Mesendoderm (in vitro differentiated cells): ENCODE measurements at regions not wholly inside any gene's neighbourhood (a gene's known extent, or its start where the extent isn't known, plus 50 kb on each side); places are given as distances from the start of the nearest gene placed in this dataset.
"Not testable (repeated sequence)": the region's sequence is repeated elsewhere in the genome, so short reads cannot be mapped to it uniquely, and the experiment has no call there.

Source experiments
- DNase-seq: peaks from one replicate; pipeline ENCODE4 v3.0.0; 2013
- H2AK5ac ChIP-seq: 2 replicates; pipeline ENCODE4 v1.6.1; 2013; ENCODE audit warnings: low read length, inconsistent platforms
- H2BK120ac ChIP-seq: 2 replicates; pipeline ENCODE4 v1.6.1; 2013; ENCODE audit warnings: low read depth, mild to moderate bottlenecking, low read length, moderate library complexity, mixed read lengths
- H2BK15ac ChIP-seq: replicated peaks from 2 replicates; pipeline ENCODE4 v1.6.1; 2013; ENCODE audit warnings: low read depth, mild to moderate bottlenecking, moderate library complexity
- H2BK5ac ChIP-seq: 2 replicates; pipeline ENCODE4 v1.6.1; 2013; ENCODE audit warnings: low read length, inconsistent platforms
- H3K18ac ChIP-seq: 2 replicates; pipeline ENCODE4 v1.6.1; 2013; ENCODE audit warnings: mild to moderate bottlenecking, low read length, mixed read lengths
- H3K23ac ChIP-seq: one replicate; pipeline ENCODE4 v1.6.1; 2013; ENCODE audit warnings: low read length
- H3K27ac ChIP-seq: 2 replicates; pipeline ENCODE4 v1.5.1; 2013; ENCODE audit warnings: low read depth, mild to moderate bottlenecking, inconsistent platforms, low read length, moderate library complexity
- H3K27me3 ChIP-seq: 2 replicates; pipeline ENCODE4 v1.6.1; 2013; ENCODE audit warnings: low read length, control low read depth, mild to moderate bottlenecking, inconsistent platforms; ENCODE audit not compliant: insufficient read depth, poor library complexity
- H3K36me3 ChIP-seq: 2 replicates; pipeline ENCODE4 v1.6.1; 2013; ENCODE audit warnings: low read length, inconsistent platforms; ENCODE audit not compliant: control insufficient read depth, insufficient read depth
- H3K4ac ChIP-seq: one replicate; pipeline ENCODE4 v1.6.1; 2013; ENCODE audit warnings: low read depth, mild to moderate bottlenecking, low read length, moderate library complexity
- H3K4me1 ChIP-seq: 2 replicates; pipeline ENCODE4 v1.6.1; 2013; ENCODE audit warnings: low read depth, low read length, inconsistent platforms; ENCODE audit not compliant: control insufficient read depth
- H3K4me2 ChIP-seq: 2 replicates; pipeline ENCODE4 v1.6.1; 2013; ENCODE audit warnings: low read length
- H3K4me3 ChIP-seq: 2 replicates; pipeline ENCODE4 v1.5.1; 2013; ENCODE audit warnings: mild to moderate bottlenecking, low read length
- H3K56ac ChIP-seq: one replicate; pipeline ENCODE4 v1.6.1; 2013; ENCODE audit warnings: low read length
- H3K79me1 ChIP-seq: 2 replicates; pipeline ENCODE4 v1.6.1; 2013; ENCODE audit warnings: low read length, inconsistent platforms
- H3K79me2 ChIP-seq: 2 replicates; pipeline ENCODE4 v1.6.1; 2013; ENCODE audit warnings: mild to moderate bottlenecking, low read length; ENCODE audit not compliant: control insufficient read depth, insufficient read depth
- H3K9ac ChIP-seq: 2 replicates; pipeline ENCODE4 v1.6.1; 2013; ENCODE audit warnings: low read length, inconsistent platforms
- H4K5ac ChIP-seq: one replicate; pipeline ENCODE4 v1.6.1; 2013; ENCODE audit warnings: low read length
- H4K8ac ChIP-seq: one replicate; pipeline ENCODE4 v1.6.1; 2013; ENCODE audit warnings: low read depth, mild to moderate bottlenecking, control low read depth, low read length, moderate library complexity
- WGBS: extraction: QIAGEN DNeasy Blood & Tissue Kit; methylation state at CpG from one replicate; pipeline ENCODE4 v1.1.7; 2013; ENCODE audit warnings: low lambda C conversion rate, missing lambda C conversion rate; ENCODE audit not compliant: insufficient coverage; ENCODE audit errors: extremely low coverage; 5-methylcytosine and 5-hydroxymethylcytosine counted together

DNA sequence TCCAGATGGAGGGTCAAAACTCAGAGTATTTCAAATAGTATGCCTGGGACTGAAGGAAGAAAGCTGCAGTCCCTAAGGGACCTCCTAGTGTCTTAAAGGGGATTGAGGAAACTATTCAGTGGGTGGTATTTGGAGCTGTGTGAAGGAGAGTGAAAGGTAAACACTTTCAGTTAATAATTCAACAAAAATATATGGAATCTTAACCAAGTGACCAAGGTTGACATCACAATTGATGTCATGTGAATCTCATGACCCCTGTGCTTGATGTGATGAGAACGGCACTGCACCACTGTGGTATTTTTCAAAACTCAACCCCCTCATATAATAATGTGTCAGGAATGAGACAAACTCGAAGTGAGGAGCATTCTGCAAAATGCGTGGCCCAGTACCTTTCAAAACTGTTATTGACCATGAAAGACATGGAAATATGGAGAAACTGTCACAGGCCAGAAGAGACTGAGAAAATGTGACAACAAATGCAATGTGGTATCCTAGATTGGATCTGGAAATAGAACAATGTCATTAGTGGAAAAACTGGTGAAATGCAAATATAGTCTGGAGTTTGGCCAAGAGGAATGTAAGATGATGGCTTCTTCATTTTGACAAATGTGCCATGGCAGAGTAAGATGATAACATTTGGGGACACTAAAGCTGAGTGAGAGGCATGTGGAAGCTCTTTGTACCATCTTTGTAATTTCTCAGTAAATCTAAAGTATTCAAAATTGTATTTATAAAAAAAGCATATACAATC is 553.9 kb downstream of the RFC3 start:
- no peak overlapping the region for H4K5ac ChIP-seq
- no peak overlapping the region for H2BK15ac ChIP-seq
- no peak overlapping the region for H3K4me2 ChIP-seq
- no peak overlapping the region for H2BK5ac ChIP-seq
- H3K27ac ChIP-seq = no peak overlapping the region
- DNase-seq = no peak
- H3K23ac ChIP-seq = no peak overlapping the region
- peaks cover 4% of the 10 kb centered on the region for H3K4me1 ChIP-seq
- H3K56ac ChIP-seq = no peak overlapping the region
- H2BK120ac ChIP-seq = no peak overlapping the region
- H2AK5ac ChIP-seq = no peak overlapping the region
- H3K18ac ChIP-seq = no peak overlapping the region
- no peaks in the 10 kb centered on the region for H3K79me2 ChIP-seq
- H3K4ac ChIP-seq = no peak overlapping the region
- no peak overlapping the region for H3K4me3 ChIP-seq
- no CpG with 5 or more reads among the region's 3 CpGs for WGBS
- H3K79me1 ChIP-seq = no peaks in the 10 kb centered on the region
- H4K8ac ChIP-seq = no peak overlapping the region
- H3K27me3 ChIP-seq = no peaks in the 10 kb centered on the region
- no peak overlapping the region for H3K9ac ChIP-seq
- H3K36me3 ChIP-seq = no peaks in the 10 kb centered on the region

DNA sequence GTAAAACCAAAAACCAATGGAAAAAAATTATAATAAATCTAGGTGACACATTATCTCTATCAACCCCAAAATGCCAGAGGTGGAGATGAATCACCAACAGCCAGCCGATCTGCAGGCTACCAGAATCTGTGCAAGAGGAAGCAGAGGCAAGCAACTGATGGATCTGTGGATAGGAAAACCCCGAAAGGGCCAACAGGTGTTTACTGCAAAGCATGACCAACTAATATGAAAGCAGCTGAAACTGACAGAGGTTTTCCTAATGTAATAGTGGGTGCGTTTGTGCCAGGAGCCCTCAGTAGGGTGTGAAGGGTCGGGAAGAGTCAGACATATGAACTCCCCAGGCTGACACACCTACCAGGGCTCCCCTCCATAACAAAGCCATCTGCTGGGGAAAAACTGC is 554.6 kb downstream of the RFC3 start:
- H4K8ac ChIP-seq = no peak overlapping the region
- DNase-seq = no peak

DNA sequence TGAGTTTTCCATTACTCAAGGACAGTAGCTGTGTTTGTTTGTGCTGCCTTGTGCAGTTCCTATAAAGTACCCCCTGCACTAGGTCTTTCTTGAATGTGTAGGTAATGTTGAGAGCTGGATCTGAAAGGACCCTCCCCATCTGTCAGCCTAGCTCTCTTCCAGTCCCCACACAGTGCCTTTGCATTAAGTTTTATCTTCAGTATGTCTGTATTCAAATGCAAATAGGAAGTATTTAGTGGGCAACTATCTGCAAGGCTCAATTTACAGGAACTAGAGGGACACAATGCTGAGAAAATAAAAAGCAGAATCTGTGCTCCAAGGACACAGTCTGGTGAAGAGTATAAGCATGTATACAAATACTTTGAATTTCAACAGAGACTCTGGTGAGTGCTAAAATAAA is 558.5 kb downstream of the RFC3 start:
- Histone ChIP-seq H3K36me3 (no peaks in the 10 kb centered on the region), H3K4me2 (no peak overlapping the region), H3K23ac (no peak overlapping the region), H4K8ac (no peak overlapping the region), H3K79me2 (no peaks in the 10 kb centered on the region), H2BK120ac (no peak overlapping the region), H3K27me3 (no peaks in the 10 kb centered on the region), H3K18ac (no peak overlapping the region), H3K27ac (no peak overlapping the region), H3K4me1 (peaks cover 4% of the 10 kb centered on the region), H3K79me1 (no peaks in the 10 kb centered on the region), H3K56ac (peak overlapping the region; percentile 44), H2BK5ac (no peak overlapping the region), H2AK5ac (no peak overlapping the region), H4K5ac (no peak overlapping the region), H3K4ac (no peak overlapping the region), H3K9ac (no peak overlapping the region), H2BK15ac (no peak overlapping the region), H3K4me3 (no peak overlapping the region)
- DNase-seq = no peak

More for the DNA sequence above, 554.6 kb downstream of the RFC3 start:
- no peak overlapping the region for H2AK5ac ChIP-seq
- no peak overlapping the region for H3K23ac ChIP-seq
- H3K79me1 ChIP-seq = no peaks in the 10 kb centered on the region
- H2BK15ac ChIP-seq = no peak overlapping the region
- WGBS = no CpG with 5 or more reads among the region's 4 CpGs
- H2BK120ac ChIP-seq = no peak overlapping the region
- H3K18ac ChIP-seq = no peak overlapping the region
- no peak overlapping the region for H3K4ac ChIP-seq
- no peak overlapping the region for H2BK5ac ChIP-seq
- peaks cover 4% of the 10 kb centered on the region for H3K4me1 ChIP-seq
- H4K5ac ChIP-seq = no peak overlapping the region
- H3K36me3 ChIP-seq = no peaks in the 10 kb centered on the region
- H3K4me2 ChIP-seq = no peak overlapping the region
- H3K4me3 ChIP-seq = no peak overlapping the region
- H3K9ac ChIP-seq = no peak overlapping the region
- no peak overlapping the region for H3K27ac ChIP-seq
- H3K56ac ChIP-seq = no peak overlapping the region
- no peaks in the 10 kb centered on the region for H3K27me3 ChIP-seq
- no peaks in the 10 kb centered on the region for H3K79me2 ChIP-seq

DNA sequence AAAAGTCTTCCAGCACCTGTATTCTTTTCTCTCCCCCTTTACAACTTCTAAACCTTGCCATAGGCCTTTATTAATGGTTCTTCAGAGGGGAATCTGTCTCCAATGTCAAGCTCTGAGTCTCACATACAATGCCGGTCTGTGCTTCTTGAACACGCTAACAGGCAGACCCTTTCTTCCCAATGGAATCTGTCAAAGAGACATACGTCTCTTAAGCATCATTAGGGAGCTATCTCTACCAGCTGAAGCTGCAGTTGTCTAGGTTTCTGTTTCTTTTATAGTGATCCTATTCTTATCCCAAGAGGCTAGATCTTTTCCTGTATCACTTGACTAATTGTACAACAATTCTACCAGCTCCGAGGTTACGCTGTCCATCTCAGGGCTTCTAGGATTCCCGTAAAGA is 560.8 kb upstream of the NBEA start:
- no CpG with 5 or more reads among the region's 6 CpGs for WGBS
- H3K18ac ChIP-seq = no peak overlapping the region
- no peak overlapping the region for H4K5ac ChIP-seq

DNA sequence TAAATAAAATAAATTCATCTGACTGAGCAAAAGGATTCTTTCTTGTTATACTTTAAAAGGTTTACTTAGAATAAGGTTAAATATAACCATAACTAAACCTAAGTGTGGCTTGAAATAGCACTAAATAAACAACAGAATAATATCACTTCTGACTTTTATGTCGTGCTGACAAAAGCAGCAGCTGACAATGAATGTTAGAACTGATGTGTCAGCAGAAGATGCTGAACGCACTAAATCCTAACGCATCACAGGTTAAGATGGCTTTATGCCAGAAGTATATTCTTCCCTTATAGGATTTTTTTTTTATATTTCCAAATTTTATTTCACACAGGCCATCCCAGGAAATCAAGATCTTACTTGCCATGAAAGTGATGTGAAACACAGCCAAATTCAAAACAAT is 558.3 kb upstream of the NBEA start:
- Histone ChIP-seq H2AK5ac (no peak overlapping the region), H3K4me3 (no peak overlapping the region), H3K4ac (no peak overlapping the region), H3K36me3 (no peaks in the 10 kb centered on the region), H3K4me1 (no peaks in the 10 kb centered on the region), H3K4me2 (no peak overlapping the region), H3K79me1 (no peaks in the 10 kb centered on the region), H3K27me3 (no peaks in the 10 kb centered on the region), H3K18ac (no peak overlapping the region), H4K5ac (no peak overlapping the region), H3K9ac (no peak overlapping the region), H2BK120ac (no peak overlapping the region), H4K8ac (no peak overlapping the region), H3K27ac (no peak overlapping the region), H2BK15ac (no peak overlapping the region), H3K79me2 (no peaks in the 10 kb centered on the region), H2BK5ac (no peak overlapping the region), H3K56ac (no peak overlapping the region), H3K23ac (no peak overlapping the region)
- DNase-seq = no peak
- no CpG with 5 or more reads among the region's 3 CpGs for WGBS

More for the DNA sequence above, 560.8 kb upstream of the NBEA start:
- Histone ChIP-seq H2BK120ac (no peak overlapping the region), H2BK15ac (no peak overlapping the region), H3K56ac (no peak overlapping the region), H2AK5ac (no peak overlapping the region), H3K9ac (no peak overlapping the region), H3K4me2 (no peak overlapping the region), H3K79me2 (no peaks in the 10 kb centered on the region), H3K36me3 (no peaks in the 10 kb centered on the region), H3K27ac (no peak overlapping the region), H3K4me3 (no peak overlapping the region), H3K79me1 (no peaks in the 10 kb centered on the region), H3K4ac (no peak overlapping the region), H4K8ac (no peak overlapping the region), H2BK5ac (no peak overlapping the region), H3K23ac (no peak overlapping the region), H3K4me1 (peaks cover 3% of the 10 kb centered on the region), H3K27me3 (no peaks in the 10 kb centered on the region)
- no peak for DNase-seq

DNA sequence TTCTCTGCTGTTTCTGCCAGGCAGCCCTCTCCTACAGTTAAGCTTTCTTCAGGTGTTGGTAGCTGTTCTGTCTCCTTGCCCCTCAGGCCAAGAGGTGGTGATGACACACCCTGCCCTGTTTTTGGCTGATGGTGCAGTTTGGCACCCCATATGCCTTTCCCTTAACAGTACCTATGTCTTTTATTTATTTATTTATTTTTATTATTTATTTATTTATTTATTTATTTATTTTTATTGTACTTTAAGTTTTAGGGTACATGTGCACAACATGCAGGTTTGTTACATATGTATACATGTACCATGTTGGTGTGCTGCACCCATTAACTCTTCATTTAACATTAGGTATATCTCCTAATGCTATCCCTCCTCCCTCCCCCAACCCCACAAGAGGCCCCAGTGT is 555.8 kb upstream of the NBEA start:
- not testable (repeated sequence) for H3K36me3 ChIP-seq, H3K4me2 ChIP-seq, H2BK15ac ChIP-seq, H3K56ac ChIP-seq, H3K79me2 ChIP-seq, H3K23ac ChIP-seq, H3K18ac ChIP-seq, H3K9ac ChIP-seq, H4K8ac ChIP-seq, H3K27me3 ChIP-seq, H2BK5ac ChIP-seq, H3K27ac ChIP-seq, H4K5ac ChIP-seq, H3K4ac ChIP-seq, H3K4me3 ChIP-seq, H3K4me1 ChIP-seq, H2BK120ac ChIP-seq, DNase-seq, H3K79me1 ChIP-seq, H2AK5ac ChIP-seq
